Psoas muscle (tissue), 7 donors: ENCODE measurements at regions not wholly inside any gene's neighbourhood (a gene's known extent, or its start where the extent isn't known, plus 50 kb on each side); places are given as distances from the start of the nearest gene placed in this dataset.

Experiments
- ATAC-seq, 4 donors: fragments of 200-7000 bp; cut with Tn5 transposase; one replicate each; pipeline ENCODE4 v1.9.1; 2020; ENCODE audit warnings: moderate library complexity in 3 of 4, mild to moderate bottlenecking in 2 of 4
- DNase-seq, 2 donors: peaks; one replicate each; pipeline ENCODE4 v3.0.0-alpha.2; 2020
- H3K27ac ChIP-seq: fragments of 200-600 bp; one replicate; pipeline ENCODE4 v1.8.0; 2022
- H3K27me3 ChIP-seq, 3 donors: fragments of 200-600 bp in 1 of 3; one replicate each; pipeline versions ENCODE4 v1.6.1 to v1.8.0; 2013 to 2022; ENCODE audit warnings: low read length in 2 of 3, mild to moderate bottlenecking in 2 of 3, moderate library complexity in 1 of 3; ENCODE audit not compliant: insufficient read depth in 3 of 3
- H3K36me3 ChIP-seq, 2 donors: fragments of 200-600 bp in 1 of 2; one replicate each; pipeline versions ENCODE4 v1.6.1 to v1.8.0; 2013 to 2022; ENCODE audit warnings: low read depth in 1 of 2, mild to moderate bottlenecking in 1 of 2, moderate library complexity in 1 of 2; ENCODE audit not compliant: insufficient read depth in 1 of 2
- H3K4me1 ChIP-seq: fragments of 200-600 bp; one replicate; pipeline ENCODE4 v1.8.0; 2022
- H3K4me3 ChIP-seq: fragments of 200-600 bp; one replicate; pipeline ENCODE4 v1.8.0; 2022; ENCODE audit warnings: mild to moderate bottlenecking
- H3K9me3 ChIP-seq: fragments of 200-600 bp; one replicate; pipeline ENCODE4 v1.8.0; 2022
- CTCF ChIP-seq: fragments of 200-600 bp; IDR thresholded peaks from one replicate; pipeline ENCODE4 v1.8.0; 2022; ENCODE audit warnings: antibody characterized with exemption
- WGBS, 3 donors: extraction: QIAGEN DNeasy Blood & Tissue Kit; methylation state at CpG; one replicate each; pipeline versions ENCODE4 v1.1.6 to v1.1.7; 2013; 5-methylcytosine and 5-hydroxymethylcytosine counted together
- intact Hi-C, 2 donors: fragments of 100-400 bp; cut with DNase I; formaldehyde crosslinking; loops; one replicate each; pipeline versions ENCODE4 v1.11.0 to v1.14.2; 2022
- donor health status: healthy with polysubstance abuse.
- donor health status: DM: no; HTN: no; CAD: no; lungs with moderate emphysema.
- donor health status: Bipolar disorder and iron deficiency.
- donor health status: healthy.
- donor health status: DM: yes; HTN: yes; CAD: no.
- donor health status: DM: no; HTN: no; CAD: no.
- donor health status: DM: yes; HTN: yes; CAD: no.

- Histone ChIP-seq H3K9me3 (no peaks in the 10 kb centered on the region), H3K27me3 (no peaks in the 10 kb centered on the region), H3K4me3 (no peak overlapping the region), H3K4me1 (no peaks in the 10 kb centered on the region), H3K36me3 (no peaks in the 10 kb centered on the region), H3K27ac (no peak overlapping the region)
- ATAC-seq, result peak in 3 of 4 donors; percentile 58 to 66 (median 65)
- no peak for TF ChIP-seq CTCF
- intact Hi-C loops, result no loop called here
- WGBS, 3 donors, result 49% methylated on average over 6 of the region's 6 CpGs
- peak; percentile 39 to 68 for DNase-seq
Observed at GRCh38 chr2:12155303-12156051, 409.0 kb downstream of the LPIN1 start.

- Histone ChIP-seq H3K36me3 (no peaks in the 10 kb centered on the region), H3K27ac (no peak overlapping the region), H3K4me1 (no peaks in the 10 kb centered on the region), H3K9me3 (no peaks in the 10 kb centered on the region), H3K27me3 (no peaks in the 10 kb centered on the region), H3K4me3 (no peak overlapping the region)
- intact Hi-C loops, result no loop called here
- TF ChIP-seq CTCF, result no peak
- WGBS, 3 donors, result 66 to 83% (median 71%) methylated on average over 4 of the region's 4 CpGs
- DNase-seq, result no peak
- ATAC-seq, result no peak
Observed at GRCh38 chr2:12156349-12156748, 409.9 kb downstream of the LPIN1 start.

GRCh38 chr2:12161085-12161484 lies 414.7 kb downstream of the LPIN1 start:
- ATAC-seq (no peak), DNase-seq (no peak)
- Histone ChIP-seq H3K9me3 (no peaks in the 10 kb centered on the region), H3K36me3 (no peaks in the 10 kb centered on the region), H3K27me3 (peaks cover 0 to 5% (median 0%) of the 10 kb centered on the region in 3 donors), H3K4me3 (no peak overlapping the region), H3K27ac (no peak overlapping the region), H3K4me1 (no peaks in the 10 kb centered on the region)
- 45 to 74% (median 63%) methylated on average over 1 of the region's 1 CpG for WGBS, 3 donors
- TF ChIP-seq CTCF, result no peak
- intact Hi-C loops, result no loop called here

GRCh38 chr2:12162269-12163247 lies 416.1 kb downstream of the LPIN1 start:
- H3K9me3 ChIP-seq, result no peaks in the 10 kb centered on the region
- no peak for ATAC-seq
- H3K4me1 ChIP-seq, result no peaks in the 10 kb centered on the region
- no peak overlapping the region for H3K27ac ChIP-seq
- no peak overlapping the region for H3K4me3 ChIP-seq
- intact Hi-C loops, result no loop called here
- peaks cover 0 to 5% (median 0%) of the 10 kb centered on the region in 3 donors for H3K27me3 ChIP-seq
- no peak for DNase-seq
- WGBS, 3 donors, result 80 to 83% (median 83%) methylated on average over 12 of the region's 12 CpGs
- no peak for TF ChIP-seq CTCF
- no peaks in the 10 kb centered on the region for H3K36me3 ChIP-seq
